Stimulated activated CD4-positive, alpha-beta T cell treated with anti-CD3 and anti-CD28 coated beads, TNF-alpha, amount 100 ng/mL, for 24 hours (primary cell): ENCODE measurements at regions not wholly inside any gene's neighbourhood (a gene's known extent, or its start where the extent isn't known, plus 50 kb on each side); places are given as distances from the start of the nearest gene placed in this dataset.

Experiments used
- DNase-seq, 3 experiments: peaks; one replicate each; pipeline ENCODE4 v3.0.0-alpha.2; 2020; ENCODE audit warnings: low read depth in 3 of 3

GRCh38 chr21:17901458-17902079 is 82.4 kb upstream of the C21orf91 start:
- no peak for DNase-seq

- DNase-seq = no peak
These were observed 81.8 kb upstream of the C21orf91 start for GRCh38 chr21:17900990-17901385.

GRCh38 chr21:17900281-17900989 is 81.3 kb upstream of the C21orf91 start:
- peak in 1 of 3 experiments; percentile 9 for DNase-seq

GRCh38 chr21:17889171-17889570 is 70.0 kb upstream of the C21orf91 start:
- no peak for DNase-seq

GRCh38 chr21:17869115-17869514 is 50.0 kb upstream of the C21orf91 start:
- no peak for DNase-seq
